ENCODE measurements at regions not wholly inside any gene's neighbourhood (a gene's known extent, or its start where the extent isn't known, plus 50 kb on each side); places are given as distances from the start of the nearest gene placed in this dataset.

GRCh38 chr12:91309450-91309849 lies 126.8 kb upstream of the DCN start:
- Histone ChIP-seq H3K4me1 (ENCODE audit: low read length) (no peaks in the 10 kb centered on the region), H3K36me3 (replicated peaks; ENCODE audit: insufficient read depth, low read length) (no peaks in the 10 kb centered on the region), H3K4me2 (ENCODE audit: low read depth, low read length) (no peak overlapping the region), H3K9ac (ENCODE audit: low read length) (no peak overlapping the region), H3K27me3 (replicated peaks; ENCODE audit: insufficient read depth, low read length) (no peaks in the 10 kb centered on the region), H3K79me2 (ENCODE audit: low read length) (no peaks in the 10 kb centered on the region), H4K20me1 (ENCODE audit: insufficient read depth, low read length) (no peaks in the 10 kb centered on the region), H3K9me2 (replicated peaks; ENCODE audit: insufficient read depth, low read length) (no peaks in the 10 kb centered on the region), H3K9me3 (replicated peaks; ENCODE audit: insufficient read depth, low read length) (no peaks in the 10 kb centered on the region), H3F3A (ENCODE audit: insufficient read depth, low read length) (no peaks in the 10 kb centered on the region), H2AFZ (ENCODE audit: low read length) (no peak overlapping the region), H3K4me3 (ENCODE audit: low read length) (no peak overlapping the region), H3K27ac (ENCODE audit: low read length) (no peak overlapping the region)
- DNase-seq: no peak
- TF ChIP-seq EZH2 (optimal IDR thresholded peaks at IDR 0.05; ENCODE audit: low read depth, low read length) (no peak), EZH2phosphoT487 (IDR thresholded peaks at IDR 0.05; ENCODE audit: low read length) (no peak), CTCF (IDR thresholded peaks at IDR 0.05; ENCODE audit: low read length) (no peak)

- Histone ChIP-seq H3K4me1 (ENCODE audit: low read length) (no peaks in the 10 kb centered on the region), H3K9me2 (replicated peaks; ENCODE audit: insufficient read depth, low read length) (no peaks in the 10 kb centered on the region), H3K9me3 (replicated peaks; ENCODE audit: insufficient read depth, low read length) (no peaks in the 10 kb centered on the region), H3K79me2 (ENCODE audit: low read length) (no peaks in the 10 kb centered on the region), H4K20me1 (ENCODE audit: insufficient read depth, low read length) (no peaks in the 10 kb centered on the region), H3F3A (ENCODE audit: insufficient read depth, low read length) (no peaks in the 10 kb centered on the region), H3K4me2 (ENCODE audit: low read depth, low read length) (no peak overlapping the region), H3K27me3 (replicated peaks; ENCODE audit: insufficient read depth, low read length) (no peaks in the 10 kb centered on the region), H3K27ac (ENCODE audit: low read length) (no peak overlapping the region), H2AFZ (ENCODE audit: low read length) (no peak overlapping the region), H3K36me3 (replicated peaks; ENCODE audit: insufficient read depth, low read length) (no peaks in the 10 kb centered on the region), H3K4me3 (ENCODE audit: low read length) (no peak overlapping the region), H3K9ac (ENCODE audit: low read length) (no peak overlapping the region)
- no peak for DNase-seq
- TF ChIP-seq EZH2 (optimal IDR thresholded peaks at IDR 0.05; ENCODE audit: low read depth, low read length) (no peak), EZH2phosphoT487 (IDR thresholded peaks at IDR 0.05; ENCODE audit: low read length) (no peak), CTCF (IDR thresholded peaks at IDR 0.05; ENCODE audit: low read length) (no peak)
Measured at GRCh38 chr12:91307957-91308670, 125.5 kb upstream of the DCN start.

GRCh38 chr12:91290354-91290753 lies 107.7 kb upstream of the DCN start:
- H3K9me2 ChIP-seq (replicated peaks; ENCODE audit: insufficient read depth, low read length): no peaks in the 10 kb centered on the region
- no peak overlapping the region for H3K4me2 ChIP-seq (ENCODE audit: low read depth, low read length)
- H3K4me3 ChIP-seq (ENCODE audit: low read length): no peak overlapping the region
- H3K36me3 ChIP-seq (replicated peaks; ENCODE audit: insufficient read depth, low read length): no peaks in the 10 kb centered on the region
- H3K4me1 ChIP-seq (ENCODE audit: low read length): no peaks in the 10 kb centered on the region
- H3F3A ChIP-seq (ENCODE audit: insufficient read depth, low read length): no peaks in the 10 kb centered on the region
- no peak for DNase-seq
- H3K79me2 ChIP-seq (ENCODE audit: low read length): no peaks in the 10 kb centered on the region
- H3K27ac ChIP-seq (ENCODE audit: low read length): no peak overlapping the region
- no peak overlapping the region for H2AFZ ChIP-seq (ENCODE audit: low read length)
- no peaks in the 10 kb centered on the region for H3K27me3 ChIP-seq (replicated peaks; ENCODE audit: insufficient read depth, low read length)
- TF ChIP-seq EZH2 (optimal IDR thresholded peaks at IDR 0.05; ENCODE audit: low read depth, low read length) (no peak), EZH2phosphoT487 (IDR thresholded peaks at IDR 0.05; ENCODE audit: low read length) (no peak), CTCF (IDR thresholded peaks at IDR 0.05; ENCODE audit: low read length) (no peak)
- no peaks in the 10 kb centered on the region for H3K9me3 ChIP-seq (replicated peaks; ENCODE audit: insufficient read depth, low read length)
- no peak overlapping the region for H3K9ac ChIP-seq (ENCODE audit: low read length)
- no peaks in the 10 kb centered on the region for H4K20me1 ChIP-seq (ENCODE audit: insufficient read depth, low read length)
